ENCODE measurements at regions not wholly inside any gene's neighbourhood (a gene's known extent, or its start where the extent isn't known, plus 50 kb on each side); places are given as distances from the start of the nearest gene placed in this dataset.
A peak's percentile ranks its signal among the peaks of the same experiment; 100 is the strongest.

DNA sequence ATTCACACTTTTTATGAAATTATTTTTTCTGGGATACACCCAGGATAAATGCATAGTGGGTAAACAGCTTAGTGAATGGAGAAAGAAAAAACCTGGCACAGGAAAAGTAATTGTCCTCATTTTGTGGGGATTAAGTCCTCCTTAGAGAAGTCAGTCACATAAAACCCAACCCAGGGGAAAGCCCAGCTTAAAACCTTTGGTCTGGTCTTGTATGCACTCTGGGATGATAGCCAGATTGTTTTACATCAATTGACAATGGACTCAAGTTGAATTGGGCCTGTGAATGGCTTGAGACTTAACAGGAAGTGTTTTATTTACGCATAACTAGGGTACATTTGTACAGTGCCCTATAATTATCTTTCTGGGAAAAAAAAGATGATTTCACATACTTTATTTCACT lies 561.3 kb upstream of the GRIA3 start:
- H3K4me1 ChIP-seq (ENCODE audit: control insufficient read depth, insufficient read depth, low read length): no peaks in the 10 kb centered on the region
- BruUV-seq (replicated peaks): no TSS peak
- ATAC-seq: no peak
- no peak for FAIRE-seq
- TF ChIP-seq JUNB (IDR thresholded peaks at IDR 0.05) (no peak), YY1 (IDR thresholded peaks at IDR 0.05; ENCODE audit: low read depth, low read length) (no peak), WRNIP1 (IDR thresholded peaks at IDR 0.05; ENCODE audit: borderline replicate concordance, low read depth, low read length) (no peak), PAX8 (IDR thresholded peaks at IDR 0.05) (no peak), PML (IDR thresholded peaks at IDR 0.05; ENCODE audit: low read length) (no peak), SUZ12 (IDR thresholded peaks at IDR 0.05; ENCODE audit: unreplicated experiment) (no peak), NFIC (IDR thresholded peaks at IDR 0.05; ENCODE audit: low read depth, low read length) (no peak)
- WGBS (ENCODE audit: insufficient coverage, insufficient replicate concordance, low lambda C conversion rate, missing lambda C conversion rate): 89% methylated on average over 1 of the region's 1 CpG
- no peak overlapping the region for H3K4me2 ChIP-seq (ENCODE audit: control insufficient read depth, insufficient read depth)
- RAD21 ChIA-PET (ENCODE audit: unreplicated experiment): no interaction called here
- no peaks in the 10 kb centered on the region for H3K9me3 ChIP-seq (replicated peaks; ENCODE audit: control insufficient read depth, insufficient read depth, low read length)
- no peaks in the 10 kb centered on the region for H4K20me1 ChIP-seq (ENCODE audit: control insufficient read depth, insufficient read depth)
- CTCF ChIA-PET: no interaction called here
- H3K36me3 ChIP-seq (ENCODE audit: control insufficient read depth in 2 of 2, insufficient read depth in 2 of 2, low read length in 1 of 2): no peaks in the 10 kb centered on the region
- DNase-seq (ENCODE audit: low read depth, low spot score): no peak
- no peak overlapping the region for H3K9ac ChIP-seq (ENCODE audit: control insufficient read depth, insufficient read depth, low read length)
- H2AFZ ChIP-seq (ENCODE audit: control insufficient read depth, low read depth, low read length): no peak overlapping the region
- H3K79me2 ChIP-seq (ENCODE audit: control insufficient read depth, insufficient read depth, low read length): no peaks in the 10 kb centered on the region
- intact Hi-C loops (cut with micrococcal nuclease; ENCODE audit: unreplicated experiment): no loop called here
- in situ Hi-C loops (cut with MboI): no loop called here
- no peaks in the 10 kb centered on the region for H3K27me3 ChIP-seq (replicated peaks in 1 of 2; ENCODE audit: control insufficient read depth in 2 of 2, insufficient read depth in 2 of 2, low read length in 1 of 2)
- SMC1A ChIA-PET (ENCODE audit: uncharacterized antibody, unreplicated experiment): interaction anchor here (0.6 to 0.7 kb wide), 2 partner anchors 14 to 71 kb away, joined by 3 read pairs; no protein-coding TSS in a partner anchor
- no peak overlapping the region for H3K27ac ChIP-seq (ENCODE audit: control insufficient read depth, insufficient read depth)
- POLR2A ChIA-PET: no interaction called here
- no peak overlapping the region for H3K4me3 ChIP-seq

DNA sequence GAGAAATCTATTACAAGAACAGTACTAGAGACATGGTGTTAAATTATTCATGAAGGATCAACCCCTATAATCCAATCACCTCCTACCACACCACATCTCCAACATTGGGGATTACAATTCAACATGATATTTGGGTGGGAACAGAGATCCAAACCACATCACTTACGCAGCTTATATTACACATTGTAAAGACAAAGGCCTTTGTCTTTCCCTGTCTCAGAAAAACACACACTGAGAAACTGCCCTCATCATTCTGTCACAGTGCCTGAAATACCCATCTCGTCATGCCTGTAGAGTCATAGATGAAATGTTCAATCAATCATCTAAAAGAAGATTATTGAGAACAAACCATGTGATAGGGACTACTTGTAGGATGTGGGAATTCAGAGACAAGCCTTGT lies 558.8 kb upstream of the GRIA3 start:
- DNase-seq (ENCODE audit: low read depth, low spot score) (no peak), FAIRE-seq (no peak), ATAC-seq (peak; percentile 41)
- WGBS (ENCODE audit: insufficient coverage, insufficient replicate concordance, low lambda C conversion rate, missing lambda C conversion rate): 13% methylated on average over 2 of the region's 2 CpGs
- Histone ChIP-seq H3K36me3 (ENCODE audit: control insufficient read depth in 2 of 2, insufficient read depth in 2 of 2, low read length in 1 of 2) (no peaks in the 10 kb centered on the region), H3K9me3 (replicated peaks; ENCODE audit: control insufficient read depth, insufficient read depth, low read length) (no peaks in the 10 kb centered on the region), H3K27ac (ENCODE audit: control insufficient read depth, insufficient read depth) (no peak overlapping the region), H3K9ac (ENCODE audit: control insufficient read depth, insufficient read depth, low read length) (no peak overlapping the region), H3K4me2 (ENCODE audit: control insufficient read depth, insufficient read depth) (no peak overlapping the region), H3K4me3 (no peak overlapping the region), H2AFZ (ENCODE audit: control insufficient read depth, low read depth, low read length) (no peak overlapping the region), H3K27me3 (replicated peaks in 1 of 2; ENCODE audit: control insufficient read depth in 2 of 2, insufficient read depth in 2 of 2, low read length in 1 of 2) (no peaks in the 10 kb centered on the region), H3K79me2 (ENCODE audit: control insufficient read depth, insufficient read depth, low read length) (no peaks in the 10 kb centered on the region), H3K4me1 (ENCODE audit: control insufficient read depth, insufficient read depth, low read length) (no peaks in the 10 kb centered on the region), H4K20me1 (ENCODE audit: control insufficient read depth, insufficient read depth) (no peaks in the 10 kb centered on the region)
- intact Hi-C loops (cut with micrococcal nuclease; ENCODE audit: unreplicated experiment) (no loop called here), in situ Hi-C loops (cut with MboI) (no loop called here)
- POLR2A ChIA-PET: interaction anchor here (1.7 kb wide), 1 partner anchor 11 kb away, joined by 4 read pairs; no protein-coding TSS in a partner anchor
- SMC1A ChIA-PET (ENCODE audit: uncharacterized antibody, unreplicated experiment): interaction anchor here (1.7 kb wide), 1 partner anchor 11 kb away, joined by 5 read pairs; no protein-coding TSS in a partner anchor
- CTCF ChIA-PET: interaction anchor here (1.6 kb wide), 1 partner anchor 11 kb away, joined by 6 read pairs; no protein-coding TSS in a partner anchor
- BruUV-seq (replicated peaks): no TSS peak
- RAD21 ChIA-PET (ENCODE audit: unreplicated experiment): no interaction called here
- TF ChIP-seq, protein P1, sequence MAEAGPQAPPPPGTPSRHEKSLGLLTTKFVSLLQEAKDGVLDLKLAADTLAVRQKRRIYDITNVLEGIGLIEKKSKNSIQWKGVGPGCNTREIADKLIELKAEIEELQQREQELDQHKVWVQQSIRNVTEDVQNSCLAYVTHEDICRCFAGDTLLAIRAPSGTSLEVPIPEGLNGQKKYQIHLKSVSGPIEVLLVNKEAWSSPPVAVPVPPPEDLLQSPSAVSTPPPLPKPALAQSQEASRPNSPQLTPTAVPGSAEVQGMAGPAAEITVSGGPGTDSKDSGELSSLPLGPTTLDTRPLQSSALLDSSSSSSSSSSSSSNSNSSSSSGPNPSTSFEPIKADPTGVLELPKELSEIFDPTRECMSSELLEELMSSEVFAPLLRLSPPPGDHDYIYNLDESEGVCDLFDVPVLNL (IDR thresholded peaks at IDR 0.05; ENCODE audit: low read depth, low read length): no peak
- TF ChIP-seq JUND (IDR thresholded peaks at IDR 0.05; ENCODE audit: low read depth, low read length): no peak
- TF ChIP-seq, protein P2, sequence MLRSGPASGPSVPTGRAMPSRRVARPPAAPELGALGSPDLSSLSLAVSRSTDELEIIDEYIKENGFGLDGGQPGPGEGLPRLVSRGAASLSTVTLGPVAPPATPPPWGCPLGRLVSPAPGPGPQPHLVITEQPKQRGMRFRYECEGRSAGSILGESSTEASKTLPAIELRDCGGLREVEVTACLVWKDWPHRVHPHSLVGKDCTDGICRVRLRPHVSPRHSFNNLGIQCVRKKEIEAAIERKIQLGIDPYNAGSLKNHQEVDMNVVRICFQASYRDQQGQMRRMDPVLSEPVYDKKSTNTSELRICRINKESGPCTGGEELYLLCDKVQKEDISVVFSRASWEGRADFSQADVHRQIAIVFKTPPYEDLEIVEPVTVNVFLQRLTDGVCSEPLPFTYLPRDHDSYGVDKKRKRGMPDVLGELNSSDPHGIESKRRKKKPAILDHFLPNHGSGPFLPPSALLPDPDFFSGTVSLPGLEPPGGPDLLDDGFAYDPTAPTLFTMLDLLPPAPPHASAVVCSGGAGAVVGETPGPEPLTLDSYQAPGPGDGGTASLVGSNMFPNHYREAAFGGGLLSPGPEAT (IDR thresholded peaks at IDR 0.05; ENCODE audit: low read depth): no peak
- TF ChIP-seq, protein P3, sequence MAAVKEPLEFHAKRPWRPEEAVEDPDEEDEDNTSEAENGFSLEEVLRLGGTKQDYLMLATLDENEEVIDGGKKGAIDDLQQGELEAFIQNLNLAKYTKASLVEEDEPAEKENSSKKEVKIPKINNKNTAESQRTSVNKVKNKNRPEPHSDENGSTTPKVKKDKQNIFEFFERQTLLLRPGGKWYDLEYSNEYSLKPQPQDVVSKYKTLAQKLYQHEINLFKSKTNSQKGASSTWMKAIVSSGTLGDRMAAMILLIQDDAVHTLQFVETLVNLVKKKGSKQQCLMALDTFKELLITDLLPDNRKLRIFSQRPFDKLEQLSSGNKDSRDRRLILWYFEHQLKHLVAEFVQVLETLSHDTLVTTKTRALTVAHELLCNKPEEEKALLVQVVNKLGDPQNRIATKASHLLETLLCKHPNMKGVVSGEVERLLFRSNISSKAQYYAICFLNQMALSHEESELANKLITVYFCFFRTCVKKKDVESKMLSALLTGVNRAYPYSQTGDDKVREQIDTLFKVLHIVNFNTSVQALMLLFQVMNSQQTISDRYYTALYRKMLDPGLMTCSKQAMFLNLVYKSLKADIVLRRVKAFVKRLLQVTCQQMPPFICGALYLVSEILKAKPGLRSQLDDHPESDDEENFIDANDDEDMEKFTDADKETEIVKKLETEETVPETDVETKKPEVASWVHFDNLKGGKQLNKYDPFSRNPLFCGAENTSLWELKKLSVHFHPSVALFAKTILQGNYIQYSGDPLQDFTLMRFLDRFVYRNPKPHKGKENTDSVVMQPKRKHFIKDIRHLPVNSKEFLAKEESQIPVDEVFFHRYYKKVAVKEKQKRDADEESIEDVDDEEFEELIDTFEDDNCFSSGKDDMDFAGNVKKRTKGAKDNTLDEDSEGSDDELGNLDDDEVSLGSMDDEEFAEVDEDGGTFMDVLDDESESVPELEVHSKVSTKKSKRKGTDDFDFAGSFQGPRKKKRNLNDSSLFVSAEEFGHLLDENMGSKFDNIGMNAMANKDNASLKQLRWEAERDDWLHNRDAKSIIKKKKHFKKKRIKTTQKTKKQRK (IDR thresholded peaks at IDR 0.05; ENCODE audit: low read depth, low read length): no peak
- no peak for TF ChIP-seq NR2C1 (IDR thresholded peaks at IDR 0.05)
- TF ChIP-seq EGR1 (IDR thresholded peaks at IDR 0.05; ENCODE audit: borderline replicate concordance in 1 of 2, low read depth in 2 of 2, low read length in 2 of 2): no peak

All from GM12878 (cell line).